B cell (primary cell): ENCODE measurements at regions not wholly inside any gene's neighbourhood (a gene's known extent, or its start where the extent isn't known, plus 50 kb on each side); places are given as distances from the start of the nearest gene placed in this dataset.

Source experiments
- ATAC-seq: fragments of 200-7000 bp; cut with Tn5 transposase; one replicate; pipeline ENCODE4 v1.10.0; 2021; ENCODE audit warnings: low read depth, mild to moderate bottlenecking, moderate number of reproducible peaks, moderate library complexity
- CTCF ChIA-PET: fragments of 350-600 bp; sonication (Branson Sonifier 250); formaldehyde crosslinking; loops from one replicate; lab custom pipeline; 2021; ENCODE audit warnings: antibody characterized with exemption, inconsistent platforms; lab: Charles Lee
- POLR2A ChIA-PET: fragments of 350-600 bp; sonication (Branson Sonifier 250); formaldehyde crosslinking; loops from one replicate; lab custom pipeline; 2021; ENCODE audit warnings: antibody characterized with exemption; lab: Charles Lee
- DNase-seq: peaks from one replicate; pipeline ENCODE4 v3.0.0; 2013
- H2AFZ ChIP-seq: 2 replicates; pipeline ENCODE4 v1.6.1; 2012; ENCODE audit warnings: mild to moderate bottlenecking, low read depth, low read length; ENCODE audit not compliant: insufficient read depth, poor library complexity, severe bottlenecking
- H3K27ac ChIP-seq, 2 donors: 1 replicate in 1 of 2; 2 replicates in 1 of 2; pipeline ENCODE4 v1.5.1; 2012 to 2013; ENCODE audit warnings: low read length in 2 of 2, mild to moderate bottlenecking in 2 of 2, moderate library complexity in 1 of 2
- H3K27me3 ChIP-seq, 4 experiments: fragments of 200-600 bp in 1 of 4; sonication (generic) in 1 of 4; replicated peaks in 1 of 4; 1 replicate in 2 of 4; 2 replicates in 2 of 4; pipeline versions ENCODE4 v1.6.1 to v1.7.0; 2013 to 2016; ENCODE audit warnings: low read length in 3 of 4, mild to moderate bottlenecking in 2 of 4, mixed read lengths in 1 of 4, moderate library complexity in 1 of 4; ENCODE audit not compliant: insufficient read depth in 4 of 4, control insufficient read depth in 3 of 4; ENCODE audit errors: control extremely low read depth in 1 of 4
- H3K36me3 ChIP-seq, 2 experiments: replicated peaks in 1 of 2; 1 replicate in 1 of 2; 2 replicates in 1 of 2; pipeline versions ENCODE4 v1.6.1 to v1.7.1; 2013; ENCODE audit warnings: low read length in 1 of 2; ENCODE audit not compliant: insufficient read depth in 2 of 2, control insufficient read depth in 1 of 2; ENCODE audit errors: control extremely low read depth in 1 of 2, extremely low read depth in 1 of 2
- H3K4me1 ChIP-seq, 2 donors: fragments of 200-600 bp in 1 of 2; sonication (generic) in 1 of 2; 1 replicate in 1 of 2; 2 replicates in 1 of 2; pipeline versions ENCODE4 v1.5.1 to v1.6.1; 2013 to 2017; ENCODE audit warnings: low read length in 2 of 2; ENCODE audit not compliant: control insufficient read depth in 2 of 2, insufficient read depth in 2 of 2
- H3K4me2 ChIP-seq: replicated peaks from 2 replicates; pipeline ENCODE3; 2012; ENCODE audit warnings: mild to moderate bottlenecking, low read depth, low read length; ENCODE audit not compliant: poor library complexity, severe bottlenecking
- H3K4me3 ChIP-seq, 5 experiments: fragments of 200-600 bp in 1 of 5; sonication (generic) in 1 of 5; 1 replicate in 3 of 5; 2 replicates in 2 of 5; pipeline versions ENCODE4 v1.5.1 to v1.7.0; 2011 to 2016; ENCODE audit warnings: low read length in 4 of 5, mild to moderate bottlenecking in 4 of 5, low read depth in 2 of 5, control low read depth in 1 of 5, moderate library complexity in 1 of 5; ENCODE audit not compliant: insufficient read depth in 1 of 5; ENCODE audit errors: control extremely low read depth in 1 of 5, extremely low read depth in 1 of 5
- H3K79me2 ChIP-seq: fragments of 200-600 bp; sonication (generic); one replicate; pipeline ENCODE4 v1.6.0; 2016; ENCODE audit warnings: low read length; ENCODE audit not compliant: control insufficient read depth, insufficient read depth
- H3K9ac ChIP-seq: fragments of 200-600 bp; sonication (generic); 2 replicates; pipeline ENCODE4 v1.6.1; 2017; ENCODE audit warnings: mild to moderate bottlenecking, low read length, moderate library complexity
- H3K9me3 ChIP-seq, 3 donors: one replicate each; pipeline versions ENCODE4 v1.6.1 to v1.7.1; 2013; ENCODE audit warnings: low read length in 2 of 3; ENCODE audit not compliant: control insufficient read depth in 2 of 3, insufficient read depth in 1 of 3; ENCODE audit errors: control extremely low read depth in 1 of 3
- H4K20me1 ChIP-seq: 2 replicates; pipeline ENCODE4 v1.6.0; 2012; ENCODE audit warnings: mild to moderate bottlenecking, low read length; ENCODE audit not compliant: insufficient read depth, control insufficient read depth, poor library complexity, severe bottlenecking
- H3K27ac Mint-ChIP-seq: one replicate; pipeline ENCODE4 v1.8.0; 2021; ENCODE audit warnings: mixed read lengths
- H3K27me3 Mint-ChIP-seq: one replicate; pipeline ENCODE4 v1.8.0; 2021; ENCODE audit warnings: mixed read lengths
- H3K4me1 Mint-ChIP-seq: one replicate; pipeline ENCODE4 v1.8.0; 2021; ENCODE audit warnings: mixed read lengths
- H3K4me3 Mint-ChIP-seq: one replicate; pipeline ENCODE4 v1.8.0; 2021; ENCODE audit warnings: mixed read lengths
- H3K9me3 Mint-ChIP-seq: one replicate; pipeline ENCODE4 v1.8.0; 2022; ENCODE audit warnings: mixed read lengths; ENCODE audit not compliant: insufficient read depth
- EZH2 ChIP-seq: IDR thresholded peaks from 2 replicates; pipeline ENCODE4 v1.6.1; 2012; ENCODE audit warnings: borderline replicate concordance, low read depth, mild to moderate bottlenecking, moderate library complexity, low read length; ENCODE audit not compliant: insufficient read depth, poor library complexity, severe bottlenecking
- WGBS: methylation state at CpG from one replicate; pipeline ENCODE4 v1.1.5; 2013; ENCODE audit warnings: missing lambda C conversion rate; ENCODE audit not compliant: insufficient coverage; 5-methylcytosine and 5-hydroxymethylcytosine counted together
- intact Hi-C: fragments of 100-400 bp; cut with micrococcal nuclease; formaldehyde crosslinking; loops from one replicate; pipeline ENCODE4 v1.10.0; 2022
- TF ChIP-seq, protein P1 (sequence below): fragments of 200-600 bp; IDR thresholded peaks from one replicate; pipeline ENCODE4 v1.8.0; 2022; ENCODE audit warnings: antibody characterized with exemption, mild to moderate bottlenecking

DNA sequence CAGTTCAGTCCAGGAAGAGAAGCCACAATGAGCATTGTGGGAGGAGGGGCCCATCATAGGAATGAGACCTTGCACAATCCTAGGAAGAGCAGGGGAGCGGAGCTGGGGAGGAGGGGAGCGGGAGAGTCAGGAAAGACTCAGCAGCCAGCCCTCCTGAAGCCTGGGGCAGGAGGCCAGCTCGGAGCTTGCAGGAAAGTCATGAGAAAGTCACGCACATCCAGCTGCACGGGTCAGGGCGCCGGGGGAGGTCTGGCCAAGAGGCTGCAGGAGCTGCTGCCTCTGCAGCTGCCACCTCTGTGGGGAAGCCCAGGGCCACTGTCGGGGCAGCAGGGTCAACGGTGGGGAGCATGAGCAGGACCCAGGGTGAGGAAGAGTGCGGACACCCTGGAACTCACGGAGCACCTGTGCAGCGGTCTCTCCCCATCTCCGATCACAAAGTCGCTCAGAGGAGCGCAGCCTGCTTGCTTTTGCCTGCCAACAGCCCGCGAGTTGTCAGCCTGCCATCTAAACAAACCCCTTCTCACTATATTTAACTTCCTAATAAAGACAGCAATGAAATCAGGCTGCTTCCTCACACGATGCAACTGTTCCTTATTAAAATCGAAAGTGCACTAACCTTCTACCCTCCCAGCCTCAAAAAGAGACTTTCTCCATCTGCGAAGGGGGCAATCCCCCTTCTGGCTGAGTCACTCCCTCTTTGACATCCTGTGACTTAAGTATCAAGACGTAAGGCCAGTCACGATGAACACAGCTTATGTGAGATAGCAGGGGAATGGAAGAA lies 52.9 kb upstream of the RTL6 start:
- Histone ChIP-seq H3K4me1 (no peaks in the 10 kb centered on the region), H3K36me3 (no peaks in the 10 kb centered on the region), H3K4me3 (no peak overlapping the region), H3K4me2 (no peak overlapping the region), H2AFZ (no peak overlapping the region), H3K27ac (no peak overlapping the region), H4K20me1 (no peaks in the 10 kb centered on the region), H3K27me3 (peaks cover 0 to 2% (median 0%) of the 10 kb centered on the region in 4 experiments), H3K9me3 (peaks cover 0 to 5% (median 0%) of the 10 kb centered on the region in 3 donors), H3K9ac (no peak overlapping the region), H3K79me2 (no peaks in the 10 kb centered on the region)
- WGBS, result 69% methylated on average over 20 of the region's 22 CpGs
- H3K9me3 Mint-ChIP-seq, result no peaks in the 10 kb centered on the region
- ATAC-seq (no peak), DNase-seq (no peak)
- peak overlapping the region; percentile 3 for H3K4me3 Mint-ChIP-seq
- TF ChIP-seq EZH2, result no peak
- TF ChIP-seq, protein P1, sequence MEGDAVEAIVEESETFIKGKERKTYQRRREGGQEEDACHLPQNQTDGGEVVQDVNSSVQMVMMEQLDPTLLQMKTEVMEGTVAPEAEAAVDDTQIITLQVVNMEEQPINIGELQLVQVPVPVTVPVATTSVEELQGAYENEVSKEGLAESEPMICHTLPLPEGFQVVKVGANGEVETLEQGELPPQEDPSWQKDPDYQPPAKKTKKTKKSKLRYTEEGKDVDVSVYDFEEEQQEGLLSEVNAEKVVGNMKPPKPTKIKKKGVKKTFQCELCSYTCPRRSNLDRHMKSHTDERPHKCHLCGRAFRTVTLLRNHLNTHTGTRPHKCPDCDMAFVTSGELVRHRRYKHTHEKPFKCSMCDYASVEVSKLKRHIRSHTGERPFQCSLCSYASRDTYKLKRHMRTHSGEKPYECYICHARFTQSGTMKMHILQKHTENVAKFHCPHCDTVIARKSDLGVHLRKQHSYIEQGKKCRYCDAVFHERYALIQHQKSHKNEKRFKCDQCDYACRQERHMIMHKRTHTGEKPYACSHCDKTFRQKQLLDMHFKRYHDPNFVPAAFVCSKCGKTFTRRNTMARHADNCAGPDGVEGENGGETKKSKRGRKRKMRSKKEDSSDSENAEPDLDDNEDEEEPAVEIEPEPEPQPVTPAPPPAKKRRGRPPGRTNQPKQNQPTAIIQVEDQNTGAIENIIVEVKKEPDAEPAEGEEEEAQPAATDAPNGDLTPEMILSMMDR, result no peak
- no peak overlapping the region for H3K27ac Mint-ChIP-seq
- ChIA-PET POLR2A (no interaction called here), CTCF (no interaction called here)
- H3K4me1 Mint-ChIP-seq, result no peaks in the 10 kb centered on the region
- H3K27me3 Mint-ChIP-seq, result peaks cover 11% of the 10 kb centered on the region
- intact Hi-C loops, result no loop called here

- Mint-ChIP-seq H3K4me3 (no peak overlapping the region), H3K4me1 (peaks cover under 1% of the 10 kb centered on the region), H3K9me3 (no peaks in the 10 kb centered on the region), H3K27me3 (peaks cover 11% of the 10 kb centered on the region), H3K27ac (no peak overlapping the region)
- Histone ChIP-seq H3K27ac (no peak overlapping the region), H3K9ac (no peak overlapping the region), H3K36me3 (no peaks in the 10 kb centered on the region), H3K4me3 (no peak overlapping the region), H3K27me3 (no peaks in the 10 kb centered on the region), H3K4me2 (no peak overlapping the region), H3K4me1 (no peaks in the 10 kb centered on the region), H4K20me1 (no peaks in the 10 kb centered on the region), H3K79me2 (no peaks in the 10 kb centered on the region), H2AFZ (no peak overlapping the region), H3K9me3 (peaks cover 0 to 8% (median 0%) of the 10 kb centered on the region in 3 donors)
- no peak for TF ChIP-seq EZH2
- TF ChIP-seq, protein P1, result no peak
- CTCF ChIA-PET, result interaction anchor here (0.7 kb wide), 1 partner anchor 334 kb away, joined by 4 read pairs; no protein-coding TSS in a partner anchor
- POLR2A ChIA-PET, result no interaction called here
- 60% methylated on average over 2 of the region's 6 CpGs for WGBS
- intact Hi-C loops, result no loop called here
- no peak for ATAC-seq
- no peak for DNase-seq
Measured at GRCh38 chr22:44549701-44550100, 51.7 kb upstream of the RTL6 start.
